ENCODE measurements at regions not wholly inside any gene's neighbourhood (a gene's known extent, or its start where the extent isn't known, plus 50 kb on each side); places are given as distances from the start of the nearest gene placed in this dataset.
A peak's percentile ranks its signal among the peaks of the same experiment; 100 is the strongest.
"Not testable (repeated sequence)": the region's sequence is repeated elsewhere in the genome, so short reads cannot be mapped to it uniquely, and the experiment has no call there.

- no peak for DNase-seq
These were observed 93.4 kb upstream of the SIX2 start for GRCh38 chr2:45102579-45103117.

GRCh38 chr2:45102141-45102540, 92.9 kb upstream of the SIX2 start:
- no peak for DNase-seq

DNA sequence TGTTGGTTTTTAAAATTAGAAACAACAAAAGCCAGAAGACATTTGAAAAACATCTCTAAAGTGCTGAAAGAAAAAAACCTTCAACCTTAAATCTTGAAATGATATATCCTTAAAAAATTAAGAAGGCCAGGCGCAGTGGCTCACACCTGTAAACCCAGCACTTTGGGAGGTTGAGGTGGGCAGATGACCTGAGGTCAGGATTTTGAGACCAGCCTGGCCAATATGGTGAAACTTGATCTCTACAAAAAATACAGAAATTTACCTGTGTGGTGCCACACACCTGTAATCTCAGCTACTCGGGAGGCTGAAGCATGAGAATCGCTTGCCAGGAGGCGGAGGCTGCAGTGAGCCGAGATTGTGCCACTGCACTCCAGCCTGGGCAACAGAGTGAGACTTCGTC, 87.7 kb upstream of the SIX2 start:
- DNase-seq: no peak

DNA sequence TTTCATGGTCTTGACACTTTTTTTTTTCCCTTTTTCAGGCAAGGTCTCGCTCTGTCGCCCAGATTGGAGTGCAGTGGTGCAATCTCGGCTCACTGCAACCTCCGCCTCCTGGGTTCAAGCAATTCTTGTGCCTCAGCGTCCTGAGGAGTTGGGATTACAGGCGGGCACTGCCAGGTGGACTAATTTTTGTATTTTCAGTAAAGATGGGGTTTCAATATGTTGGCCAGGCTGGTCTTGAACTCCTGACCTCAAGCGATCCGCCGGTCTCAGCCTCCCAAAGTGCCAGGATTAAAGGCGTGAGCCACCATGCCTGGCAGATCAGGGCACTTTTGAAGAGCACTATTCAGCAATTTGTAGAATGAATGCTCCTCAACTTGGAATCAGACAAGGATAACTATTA, 86.8 kb upstream of the SIX2 start:
- not testable (repeated sequence) for DNase-seq

DNA sequence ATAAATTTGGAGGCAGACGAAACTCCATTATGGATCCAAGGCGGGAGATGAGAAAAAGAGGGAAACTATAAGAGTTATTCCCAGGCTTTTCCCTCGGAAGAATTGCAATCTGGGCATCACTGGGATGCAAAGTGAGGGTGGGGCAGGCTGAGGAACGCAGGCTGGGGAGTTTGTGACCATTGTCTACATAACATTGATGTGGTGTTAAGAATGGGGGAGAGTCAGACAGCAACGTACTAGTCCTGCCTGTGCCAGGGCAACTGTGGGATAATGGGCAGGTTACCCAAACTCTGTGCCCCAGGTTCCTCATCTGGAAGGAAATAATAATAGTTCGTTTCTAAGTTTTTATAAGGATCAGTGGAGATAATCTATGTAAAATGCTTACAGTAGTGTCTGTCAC, 84.4 kb upstream of the SIX2 start:
- no peak for DNase-seq

GRCh38 chr2:45093181-45093580, 83.9 kb upstream of the SIX2 start:
- DNase-seq: no peak

DNA sequence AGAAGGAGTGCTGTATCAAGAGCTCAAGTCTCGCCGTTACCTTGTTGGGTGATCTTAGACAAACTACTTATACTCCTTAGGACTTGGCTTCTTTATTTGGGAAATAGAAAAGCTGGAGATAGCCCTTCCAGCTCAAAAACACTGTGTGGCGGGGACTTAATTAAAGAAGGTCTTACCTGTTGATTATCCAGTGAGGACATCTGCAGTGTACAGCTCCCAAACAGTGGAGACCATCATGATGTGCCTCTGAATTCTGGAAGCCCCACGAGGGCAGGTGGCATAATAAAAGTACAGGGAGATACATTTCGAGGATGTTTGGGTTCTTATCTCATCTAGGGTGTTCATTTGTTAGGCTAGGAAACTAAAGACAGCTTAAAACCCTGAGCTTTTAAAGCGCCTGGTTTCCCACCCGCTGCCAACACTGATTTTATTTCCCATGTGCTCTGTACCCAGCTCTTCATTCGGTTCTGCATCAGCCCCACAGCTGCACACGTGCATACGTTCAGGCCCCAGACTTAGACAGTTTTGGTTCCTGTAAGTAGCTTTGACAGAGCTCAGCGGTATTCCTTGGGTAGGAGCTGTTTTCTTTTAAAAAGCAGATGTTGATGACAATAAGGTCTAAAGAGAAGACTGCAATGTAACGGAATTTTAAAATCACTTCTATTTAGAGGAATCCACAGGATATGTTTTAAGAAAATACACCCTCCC, 80.5 kb upstream of the SIX2 start:
- no peak for DNase-seq

DNA sequence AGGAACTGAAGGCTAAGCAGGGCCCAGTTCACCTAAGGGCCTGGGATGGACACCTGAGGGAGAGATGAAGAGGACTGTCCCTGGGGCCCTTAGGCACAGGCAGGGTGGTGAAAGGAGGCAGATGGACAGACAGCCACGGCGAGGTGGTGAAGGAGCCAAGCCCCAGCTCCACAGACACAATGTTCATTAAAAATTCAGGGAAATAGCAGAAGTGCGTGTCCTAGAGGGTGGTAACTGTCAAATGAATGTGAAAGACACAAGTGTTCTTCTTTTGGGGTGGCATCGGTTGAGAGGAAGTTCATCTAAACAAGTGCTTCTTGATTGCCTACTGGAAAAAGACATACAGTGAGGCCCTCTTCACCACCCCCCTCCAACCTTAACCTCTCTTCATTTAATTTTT, 76.2 kb upstream of the SIX2 start:
- no peak for DNase-seq

- DNase-seq: no peak
These were observed 75.2 kb upstream of the SIX2 start for GRCh38 chr2:45084361-45085020.

GRCh38 chr2:45083175-45083574, 73.9 kb upstream of the SIX2 start:
- DNase-seq: no peak

- no peak for DNase-seq
These were observed 65.5 kb upstream of the SIX2 start for GRCh38 chr2:45074713-45075112.

GRCh38 chr2:45072862-45073237, 63.6 kb upstream of the SIX2 start:
- DNase-seq: no peak

DNA sequence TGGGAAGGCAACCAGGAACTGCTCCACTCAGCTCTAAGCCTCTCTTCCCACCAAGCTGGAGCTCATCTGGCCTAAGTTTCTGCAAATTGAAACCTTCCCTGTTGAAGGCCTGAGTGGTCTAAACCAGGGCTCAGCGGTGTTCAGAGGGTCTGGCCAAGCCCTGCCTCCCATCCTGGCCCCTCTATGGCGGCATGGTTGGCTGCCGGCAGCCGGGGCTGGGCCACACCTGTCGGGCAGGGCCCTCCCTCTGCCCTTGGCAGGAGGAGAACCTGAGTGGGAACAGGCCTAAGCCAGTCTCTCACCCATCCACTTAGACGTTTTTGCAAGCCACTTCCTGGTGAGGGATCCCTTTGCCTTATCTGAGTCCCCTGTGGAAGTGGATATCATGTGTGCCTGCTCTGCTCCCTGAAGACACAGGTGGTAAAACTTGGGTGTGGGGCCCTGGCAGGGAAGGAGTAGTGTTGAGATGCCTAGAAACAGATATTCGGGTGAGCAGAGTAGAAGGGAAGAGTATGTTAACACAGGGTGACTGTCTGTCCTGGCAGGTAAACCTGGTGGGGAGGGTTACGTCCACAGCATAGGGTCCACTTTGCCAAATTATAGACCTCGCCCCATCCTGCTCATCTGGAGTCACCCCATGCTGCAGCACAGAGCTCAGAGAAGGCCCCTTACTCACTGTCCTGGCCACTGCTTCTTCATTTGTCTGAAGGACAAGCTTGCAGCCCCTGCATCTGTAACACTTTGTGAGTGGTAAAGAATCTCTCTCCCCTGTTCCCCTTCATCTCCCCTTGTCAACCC, 63.0 kb upstream of the SIX2 start:
- no peak for DNase-seq

GRCh38 chr2:45070113-45070652, 60.9 kb upstream of the SIX2 start:
- DNase-seq: no peak

DNA sequence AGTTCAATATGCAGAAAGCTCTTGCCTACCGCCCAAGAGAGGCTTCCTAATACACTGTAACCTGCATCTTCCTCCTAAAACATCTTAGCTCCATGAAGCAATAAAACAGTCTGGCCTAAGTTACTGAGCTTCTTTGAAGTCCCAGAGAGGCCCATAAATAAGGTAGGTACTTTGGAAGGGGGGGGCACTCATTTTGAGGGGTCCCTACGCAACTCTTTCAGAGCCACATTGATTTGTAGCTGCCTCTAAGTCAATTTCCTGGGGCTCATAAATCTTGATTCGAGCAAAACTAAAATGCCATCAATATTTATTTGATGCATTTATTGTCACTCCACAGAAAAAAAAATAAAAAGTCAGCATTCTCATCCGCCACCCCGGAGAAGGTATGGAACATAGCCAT, 60.4 kb upstream of the SIX2 start:
- no peak for DNase-seq

DNA sequence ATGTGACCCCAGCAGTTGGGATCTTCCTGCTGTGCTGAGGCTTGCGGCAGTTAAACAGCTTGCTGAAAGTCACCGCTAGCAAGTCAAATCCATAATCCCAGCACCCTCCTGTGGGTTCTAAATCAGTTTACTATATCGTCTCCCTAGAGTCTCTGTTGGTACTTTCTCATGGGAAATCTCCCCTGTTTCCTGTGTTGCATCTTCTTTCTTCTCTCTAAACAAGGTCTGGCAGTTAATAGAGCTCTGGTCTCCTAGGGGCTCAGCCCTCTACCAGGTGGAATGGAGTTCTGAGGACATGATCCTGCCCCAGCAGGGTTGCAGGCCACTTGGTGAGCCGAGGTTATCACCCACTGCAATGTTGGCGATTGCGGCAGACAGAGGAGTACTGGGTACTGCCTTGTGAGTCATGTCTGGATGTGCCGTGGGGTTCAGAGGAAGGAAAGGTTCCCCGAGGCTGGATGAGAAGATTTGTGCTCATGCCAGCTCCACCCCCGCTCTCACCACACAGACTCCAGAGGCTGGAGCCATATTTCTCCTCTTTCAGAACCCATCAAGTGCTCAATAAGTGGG, 59.4 kb upstream of the SIX2 start:
- DNase-seq: no peak

- peak; percentile 36 for DNase-seq
These were observed 58.8 kb upstream of the SIX2 start for GRCh38 chr2:45067859-45068570.
